Esophagus squamous epithelium (tissue), 4 donors: ENCODE measurements at regions not wholly inside any gene's neighbourhood (a gene's known extent, or its start where the extent isn't known, plus 50 kb on each side); places are given as distances from the start of the nearest gene placed in this dataset.

Source experiments
- CTCF ChIP-seq, 6 experiments: fragments of 450-650 bp in 4 of 6; fragments of 200-600 bp in 2 of 6; sonication (generic) in 2 of 6; IDR thresholded peaks; one replicate each; pipeline ENCODE4 v1.5.1; 2016 to 2019; ENCODE audit warnings: antibody characterized with exemption in 6 of 6, mild to moderate bottlenecking in 4 of 6, moderate library complexity in 4 of 6
- POLR2A ChIP-seq, 4 donors: fragments of 450-650 bp; IDR thresholded peaks; one replicate each; pipeline ENCODE4 v1.6.1; 2017; ENCODE audit warnings: antibody characterized with exemption in 4 of 4, mild to moderate bottlenecking in 4 of 4, moderate library complexity in 3 of 4

DNA sequence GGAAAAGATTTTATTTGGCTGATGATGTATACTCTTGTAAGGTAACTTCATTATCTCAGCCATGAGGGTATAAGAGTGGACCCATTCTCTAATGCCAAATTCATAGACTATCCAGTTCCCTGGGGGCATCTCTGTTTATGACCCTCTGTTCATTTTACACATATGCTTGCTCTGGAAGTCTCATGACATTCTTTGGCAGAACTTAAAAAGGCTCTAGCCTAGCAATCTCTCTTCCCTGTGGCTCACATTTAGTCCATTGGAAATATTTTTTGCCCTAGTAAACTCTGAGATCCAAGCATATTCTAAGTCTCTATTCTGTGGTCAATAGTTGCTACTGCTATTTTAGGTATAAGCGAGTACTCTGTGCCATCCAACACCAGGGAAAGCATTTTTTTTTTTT lies 1201.8 kb upstream of the ZEB2 start:
- TF ChIP-seq CTCF (IDR thresholded peaks at IDR 0.05) (no peak), POLR2A (IDR thresholded peaks at IDR 0.05) (no peak)
